ENCODE measurements at regions not wholly inside any gene's neighbourhood (a gene's known extent, or its start where the extent isn't known, plus 50 kb on each side); places are given as distances from the start of the nearest gene placed in this dataset.
"Not testable (repeated sequence)": the region's sequence is repeated elsewhere in the genome, so short reads cannot be mapped to it uniquely, and the experiment has no call there.

- no peak for TF ChIP-seq PBX3 (IDR thresholded peaks at IDR 0.05)
- no peak for TF ChIP-seq EHF (CRISPR knock-in tag; IDR thresholded peaks at IDR 0.05)
Observed at GRCh38 chr15:24786347-24786746, 110.8 kb downstream of the NPAP1 start (continued).

DNA sequence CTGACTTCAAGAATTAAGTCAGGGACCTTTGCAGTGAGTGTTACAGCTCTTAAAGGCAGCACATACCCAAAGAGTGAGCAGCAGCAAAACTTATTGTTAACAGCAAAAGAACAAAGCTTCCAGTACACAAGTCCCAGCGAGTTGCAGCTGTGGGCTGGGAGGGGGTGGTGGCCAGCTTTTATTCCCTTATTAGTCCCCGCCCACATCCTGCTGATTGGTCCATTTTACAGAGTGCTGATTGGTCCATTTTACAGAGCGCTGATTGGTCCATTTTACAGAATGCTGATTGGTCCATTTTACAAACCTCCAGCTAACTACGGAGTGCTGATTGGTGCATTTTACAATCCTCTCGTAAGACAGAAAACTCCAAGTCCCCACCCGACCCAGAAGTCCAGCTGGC is 127.0 kb downstream of the NPAP1 start:
- H3K4me2 ChIP-seq; H3K4me3 ChIP-seq; H3K27ac ChIP-seq; POLR2A ChIA-PET; FAIRE-seq; ATAC-seq; H3K4me1 ChIP-seq; CTCF ChIA-PET; DNase-seq (ENCODE audit: low read depth in 1 of 2, low spot score in 1 of 2); H3K9me3 ChIP-seq: not testable (repeated sequence)
- 4% methylated on average over 6 of the region's 6 CpGs for WGBS (ENCODE audit: missing lambda C conversion rate)

- ATAC-seq (no peak), DNase-seq (ENCODE audit: low read depth in 1 of 2, low spot score in 1 of 2) (no peak), FAIRE-seq (no peak)
- Histone ChIP-seq H3K27ac (no peak overlapping the region), H3K4me1 (no peaks in the 10 kb centered on the region), H3K4me2 (no peak overlapping the region), H3K9me3 (no peaks in the 10 kb centered on the region), H3K4me3 (no peak overlapping the region)
- no peak for TF ChIP-seq KDM5A (IDR thresholded peaks at IDR 0.05)
- no peak for TF ChIP-seq HOXB13 (CRISPR knock-in tag; IDR thresholded peaks at IDR 0.05; ENCODE audit: low read depth)
- TF ChIP-seq RARB (CRISPR knock-in tag; IDR thresholded peaks at IDR 0.05) = no peak
- TF ChIP-seq RCOR1 (IDR thresholded peaks at IDR 0.05; ENCODE audit: low read depth, low read length) = no peak
- no peak for TF ChIP-seq HDAC2 (IDR thresholded peaks at IDR 0.05)
- TF ChIP-seq MAX (IDR thresholded peaks at IDR 0.05) = no peak
- CTCF ChIA-PET = no interaction called here
- 12% methylated on average over 2 of the region's 2 CpGs for WGBS (ENCODE audit: missing lambda C conversion rate)
- POLR2A ChIA-PET = no interaction called here
Observed at GRCh38 chr15:24819680-24820079, 135.1 kb upstream of the SNRPN start.

DNA sequence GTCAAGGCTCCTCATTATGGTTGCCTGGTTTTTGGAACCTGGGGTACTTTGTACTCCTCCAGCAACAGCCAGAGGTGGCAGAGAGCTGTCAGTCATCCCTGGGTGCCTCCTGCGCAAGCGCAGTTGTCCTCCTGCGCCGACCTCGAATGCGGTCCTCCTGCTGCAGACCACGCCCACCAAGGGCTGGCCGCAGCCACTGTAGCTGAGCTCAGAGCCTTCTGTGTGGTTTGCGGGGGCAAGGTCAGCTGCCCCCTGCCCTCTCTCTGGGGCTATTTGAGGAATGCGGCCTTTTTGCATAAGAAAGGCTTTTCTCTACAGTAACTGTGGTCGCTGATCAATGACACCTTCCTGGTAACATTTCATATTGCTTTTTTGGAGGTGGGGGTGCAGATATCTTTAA is 131.3 kb upstream of the SNRPN start:
- FAIRE-seq = no peak
- ChIA-PET CTCF (no interaction called here), POLR2A (no interaction called here)
- no peaks in the 10 kb centered on the region for H3K4me1 ChIP-seq
- 6% methylated on average over 3 of the region's 11 CpGs for WGBS (ENCODE audit: missing lambda C conversion rate)
- no peak overlapping the region for H3K4me2 ChIP-seq
- no peaks in the 10 kb centered on the region for H3K9me3 ChIP-seq
- no peak overlapping the region for H3K27ac ChIP-seq
- H3K4me3 ChIP-seq = no peak overlapping the region
- DNase-seq (ENCODE audit: low read depth in 1 of 2, low spot score in 1 of 2) = no peak
- ATAC-seq = no peak
- TF ChIP-seq RFX5 (IDR thresholded peaks at IDR 0.05) = no peak

- WGBS (ENCODE audit: missing lambda C conversion rate) = 15% methylated on average over 7 of the region's 7 CpGs
- no peak for DNase-seq (ENCODE audit: low read depth in 1 of 2, low spot score in 1 of 2)
- Histone ChIP-seq H3K4me2 (no peak overlapping the region), H3K9me3 (no peaks in the 10 kb centered on the region), H3K4me3 (no peak overlapping the region), H3K4me1 (no peaks in the 10 kb centered on the region), H3K27ac (no peak overlapping the region)
- no peak for FAIRE-seq
- TF ChIP-seq ZFP36 (IDR thresholded peaks at IDR 0.05; ENCODE audit: borderline replicate concordance, partially characterized antibody) (no peak), FOSB (CRISPR knock-in tag; IDR thresholded peaks at IDR 0.05) (no peak), MYC (IDR thresholded peaks at IDR 0.05; ENCODE audit: borderline replicate concordance, low read length) (no peak), ZSCAN20 (CRISPR knock-in tag; IDR thresholded peaks at IDR 0.05) (no peak), FOXS1 (CRISPR knock-in tag; IDR thresholded peaks at IDR 0.05) (no peak)
- ChIA-PET CTCF (no interaction called here), POLR2A (no interaction called here)
- ATAC-seq = no peak
Observed at GRCh38 chr15:24832282-24832681, 122.5 kb upstream of the SNRPN start.

- POLR2A ChIA-PET = no interaction called here
- Histone ChIP-seq H3K9me3 (no peaks in the 10 kb centered on the region; the same call in 2 of the 3 replicates), H3K27ac (no peak overlapping the region), H3K4me1 (no peaks in the 10 kb centered on the region), H3K4me2 (no peak overlapping the region), H3K4me3 (no peak overlapping the region)
- FAIRE-seq (no peak), ATAC-seq (no peak), DNase-seq (ENCODE audit: low read depth in 1 of 2, low spot score in 1 of 2) (no peak)
- CTCF ChIA-PET = no interaction called here
- WGBS (ENCODE audit: missing lambda C conversion rate) = 6% methylated on average over 1 of the region's 1 CpG
- TF ChIP-seq KDM1A (IDR thresholded peaks at IDR 0.05; ENCODE audit: low read depth) = no peak
- no peak for TF ChIP-seq RNF2 (IDR thresholded peaks at IDR 0.05; ENCODE audit: borderline replicate concordance, low read depth)
- TF ChIP-seq POLR2A (IDR thresholded peaks at IDR 0.05; ENCODE audit: low read length) = no peak
- no peak for TF ChIP-seq MAZ (IDR thresholded peaks at IDR 0.05; ENCODE audit: borderline replicate concordance, low read depth, low read length)
- TF ChIP-seq, protein P1, sequence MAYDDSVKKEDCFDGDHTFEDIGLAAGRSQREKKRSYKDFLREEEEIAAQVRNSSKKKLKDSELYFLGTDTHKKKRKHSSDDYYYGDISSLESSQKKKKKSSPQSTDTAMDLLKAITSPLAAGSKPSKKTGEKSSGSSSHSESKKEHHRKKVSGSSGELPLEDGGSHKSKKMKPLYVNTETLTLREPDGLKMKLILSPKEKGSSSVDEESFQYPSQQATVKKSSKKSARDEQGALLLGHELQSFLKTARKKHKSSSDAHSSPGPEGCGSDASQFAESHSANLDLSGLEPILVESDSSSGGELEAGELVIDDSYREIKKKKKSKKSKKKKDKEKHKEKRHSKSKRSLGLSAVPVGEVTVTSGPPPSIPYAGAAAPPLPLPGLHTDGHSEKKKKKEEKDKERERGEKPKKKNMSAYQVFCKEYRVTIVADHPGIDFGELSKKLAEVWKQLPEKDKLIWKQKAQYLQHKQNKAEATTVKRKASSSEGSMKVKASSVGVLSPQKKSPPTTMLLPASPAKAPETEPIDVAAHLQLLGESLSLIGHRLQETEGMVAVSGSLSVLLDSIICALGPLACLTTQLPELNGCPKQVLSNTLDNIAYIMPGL (CRISPR knock-in tag; IDR thresholded peaks at IDR 0.05; ENCODE audit: borderline replicate concordance) = no peak
- TF ChIP-seq CHD2 (IDR thresholded peaks at IDR 0.05; ENCODE audit: low read length, partially characterized antibody) = no peak
- no peak for TF ChIP-seq TP53 (CRISPR knock-in tag; IDR thresholded peaks at IDR 0.05)
- no peak for TF ChIP-seq MAX (IDR thresholded peaks at IDR 0.05)
- TF ChIP-seq ESRRA (IDR thresholded peaks at IDR 0.05; ENCODE audit: borderline replicate concordance, low read length) = no peak
- TF ChIP-seq HOXA7 (CRISPR knock-in tag; IDR thresholded peaks at IDR 0.05) = no peak
Observed at GRCh38 chr15:24835301-24835700, 119.5 kb upstream of the SNRPN start.

Measured in A549 (cell line).